ENCODE measurements at regions not wholly inside any gene's neighbourhood (a gene's known extent, or its start where the extent isn't known, plus 50 kb on each side); places are given as distances from the start of the nearest gene placed in this dataset.

DNA sequence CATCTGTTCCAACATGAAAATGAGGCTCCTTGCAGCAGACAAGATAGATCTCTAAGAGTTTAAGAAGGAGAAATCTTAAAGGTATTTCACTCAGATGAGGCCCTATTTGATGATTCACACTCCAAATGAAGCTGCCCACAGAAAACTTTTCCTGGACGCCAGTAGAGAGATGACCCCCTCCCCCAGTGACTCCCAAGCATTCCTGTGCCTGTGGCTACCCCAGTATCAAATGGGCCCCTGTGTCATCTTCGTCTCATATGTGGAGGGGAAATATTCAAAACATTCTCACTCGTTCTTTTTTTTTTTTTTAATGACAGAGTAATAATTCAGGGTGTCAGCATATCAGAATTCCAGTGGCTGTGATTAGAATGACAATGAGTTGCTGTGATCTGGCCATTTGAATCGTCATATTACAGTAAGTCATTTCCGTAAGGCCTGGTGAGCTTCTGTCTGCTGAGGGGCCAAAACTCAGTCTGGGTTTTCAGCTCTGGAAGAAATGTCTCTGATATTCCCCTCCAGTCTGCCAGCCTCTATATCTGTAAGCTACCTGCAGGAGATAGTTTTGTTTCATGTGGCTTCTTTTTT, 194.7 kb downstream of the URI1 start:
- H3K4me3 Mint-ChIP-seq, result no peak overlapping the region
- TF ChIP-seq, protein P1, sequence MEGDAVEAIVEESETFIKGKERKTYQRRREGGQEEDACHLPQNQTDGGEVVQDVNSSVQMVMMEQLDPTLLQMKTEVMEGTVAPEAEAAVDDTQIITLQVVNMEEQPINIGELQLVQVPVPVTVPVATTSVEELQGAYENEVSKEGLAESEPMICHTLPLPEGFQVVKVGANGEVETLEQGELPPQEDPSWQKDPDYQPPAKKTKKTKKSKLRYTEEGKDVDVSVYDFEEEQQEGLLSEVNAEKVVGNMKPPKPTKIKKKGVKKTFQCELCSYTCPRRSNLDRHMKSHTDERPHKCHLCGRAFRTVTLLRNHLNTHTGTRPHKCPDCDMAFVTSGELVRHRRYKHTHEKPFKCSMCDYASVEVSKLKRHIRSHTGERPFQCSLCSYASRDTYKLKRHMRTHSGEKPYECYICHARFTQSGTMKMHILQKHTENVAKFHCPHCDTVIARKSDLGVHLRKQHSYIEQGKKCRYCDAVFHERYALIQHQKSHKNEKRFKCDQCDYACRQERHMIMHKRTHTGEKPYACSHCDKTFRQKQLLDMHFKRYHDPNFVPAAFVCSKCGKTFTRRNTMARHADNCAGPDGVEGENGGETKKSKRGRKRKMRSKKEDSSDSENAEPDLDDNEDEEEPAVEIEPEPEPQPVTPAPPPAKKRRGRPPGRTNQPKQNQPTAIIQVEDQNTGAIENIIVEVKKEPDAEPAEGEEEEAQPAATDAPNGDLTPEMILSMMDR (IDR thresholded peaks at IDR 0.05), result no peak
- ATAC-seq, result no peak

DNA sequence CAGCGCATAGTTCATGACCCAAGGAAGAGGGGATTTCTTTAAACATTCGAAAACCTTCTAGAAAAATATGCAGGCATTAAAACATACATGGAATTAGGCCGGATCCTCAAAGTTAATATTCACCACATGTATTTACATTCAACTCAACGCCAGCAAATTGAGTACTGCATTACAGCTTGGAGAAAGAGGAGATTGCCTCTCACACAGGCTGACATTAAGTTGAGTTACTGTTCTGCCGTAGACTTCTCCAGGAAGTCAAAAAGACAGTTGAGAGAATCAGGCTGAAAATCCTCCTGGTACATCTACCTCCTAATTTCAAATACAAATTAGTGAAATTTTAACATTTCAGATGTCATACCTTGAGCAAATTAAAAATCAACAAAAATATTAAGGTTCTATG, 195.7 kb downstream of the URI1 start:
- POLR2A ChIA-PET, result no interaction called here
- Mint-ChIP-seq H3K4me1 (ENCODE audit: low read depth) (no peaks in the 10 kb centered on the region), H3K36me3 (ENCODE audit: low read depth) (no peaks in the 10 kb centered on the region), H3K27ac (no peak overlapping the region), H3K9me3 (no peaks in the 10 kb centered on the region), H3K4me3 (no peak overlapping the region), H3K27me3 (no peaks in the 10 kb centered on the region)
- no peak for ATAC-seq
- CTCF ChIA-PET, result no interaction called here
- intact Hi-C loops (cut with micrococcal nuclease), result no loop called here
- DNase-seq, result no peak
- TF ChIP-seq, protein P1 (IDR thresholded peaks at IDR 0.05), result no peak

More for the DNA sequence above, 194.7 kb downstream of the URI1 start:
- H3K4me1 Mint-ChIP-seq (ENCODE audit: low read depth), result no peaks in the 10 kb centered on the region
- POLR2A ChIA-PET, result interaction anchor here (0.7 kb wide), 1 partner anchor 27 kb away, joined by 3 read pairs; no protein-coding TSS in a partner anchor
- CTCF ChIA-PET, result no interaction called here
- H3K36me3 Mint-ChIP-seq (ENCODE audit: low read depth), result no peaks in the 10 kb centered on the region
- H3K9me3 Mint-ChIP-seq, result no peaks in the 10 kb centered on the region
- intact Hi-C loops (cut with micrococcal nuclease), result no loop called here
- no peak for DNase-seq
- no peak overlapping the region for H3K27ac Mint-ChIP-seq
- H3K27me3 Mint-ChIP-seq, result no peaks in the 10 kb centered on the region

DNA sequence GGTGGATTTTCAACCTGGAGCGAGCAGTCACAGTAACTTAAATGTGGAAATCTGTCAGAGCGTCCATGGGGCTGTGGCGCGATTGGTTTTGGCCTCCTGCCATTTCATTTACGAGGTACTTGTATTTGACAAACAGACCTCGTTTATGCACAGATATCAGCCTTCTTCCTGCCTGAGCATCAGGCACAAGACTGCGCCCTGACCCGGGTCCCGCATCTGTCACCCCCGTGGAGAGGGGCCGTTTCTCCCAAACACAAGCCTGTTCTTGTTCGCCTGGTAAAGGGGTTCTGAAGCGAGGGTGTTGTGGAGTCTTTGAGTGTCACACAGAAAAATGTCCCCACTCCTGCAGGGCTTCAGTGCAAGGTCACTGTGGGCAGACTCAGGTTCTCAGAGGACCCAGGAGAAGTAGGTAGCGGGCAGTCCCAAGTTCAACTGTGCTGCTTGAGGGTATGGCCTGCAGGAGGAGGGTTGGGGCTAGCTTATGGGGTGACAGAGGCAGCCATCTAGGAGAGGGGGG, 202.3 kb downstream of the URI1 start:
- TF ChIP-seq, protein P1 (IDR thresholded peaks at IDR 0.05), result no peak
- no peaks in the 10 kb centered on the region for H3K4me1 Mint-ChIP-seq (ENCODE audit: low read depth)
- intact Hi-C loops (cut with micrococcal nuclease), result no loop called here
- no peak overlapping the region for H3K4me3 Mint-ChIP-seq
- H3K36me3 Mint-ChIP-seq (ENCODE audit: low read depth), result no peaks in the 10 kb centered on the region
- ATAC-seq, result no peak
- POLR2A ChIA-PET, result no interaction called here
- peaks cover 1% of the 10 kb centered on the region for H3K27me3 Mint-ChIP-seq
- CTCF ChIA-PET, result no interaction called here
- no peaks in the 10 kb centered on the region for H3K9me3 Mint-ChIP-seq
- no peak for DNase-seq
- no peak overlapping the region for H3K27ac Mint-ChIP-seq

DNA sequence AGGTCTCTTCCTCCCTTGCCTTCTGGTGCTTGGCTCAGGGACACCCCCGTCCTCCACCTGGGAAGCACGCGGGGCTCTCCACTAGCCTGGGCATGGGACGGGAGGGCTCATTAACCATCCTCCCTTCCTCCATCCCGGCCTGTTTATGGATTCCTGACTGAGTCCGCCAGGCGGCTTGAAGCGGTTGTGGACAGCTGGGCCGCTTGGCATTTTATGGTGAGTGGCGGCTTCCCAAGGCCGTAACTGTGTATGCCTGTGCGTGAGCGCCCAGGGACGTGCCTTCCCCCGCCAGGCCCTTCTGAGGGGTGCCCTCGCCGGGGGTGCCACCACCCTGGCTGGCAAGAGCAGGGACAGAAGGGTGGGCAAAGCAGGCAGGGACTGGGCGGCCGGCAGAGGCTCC, 202.8 kb downstream of the URI1 start:
- Mint-ChIP-seq H3K9me3 (no peaks in the 10 kb centered on the region), H3K27ac (no peak overlapping the region), H3K36me3 (ENCODE audit: low read depth) (no peaks in the 10 kb centered on the region), H3K4me1 (ENCODE audit: low read depth) (no peaks in the 10 kb centered on the region), H3K27me3 (peaks cover 1% of the 10 kb centered on the region), H3K4me3 (no peak overlapping the region)
- ChIA-PET POLR2A (no interaction called here), CTCF (no interaction called here)
- DNase-seq (no peak), ATAC-seq (no peak)
- intact Hi-C loops (cut with micrococcal nuclease), result no loop called here
- TF ChIP-seq, protein P1 (IDR thresholded peaks at IDR 0.05), result no peak

DNA sequence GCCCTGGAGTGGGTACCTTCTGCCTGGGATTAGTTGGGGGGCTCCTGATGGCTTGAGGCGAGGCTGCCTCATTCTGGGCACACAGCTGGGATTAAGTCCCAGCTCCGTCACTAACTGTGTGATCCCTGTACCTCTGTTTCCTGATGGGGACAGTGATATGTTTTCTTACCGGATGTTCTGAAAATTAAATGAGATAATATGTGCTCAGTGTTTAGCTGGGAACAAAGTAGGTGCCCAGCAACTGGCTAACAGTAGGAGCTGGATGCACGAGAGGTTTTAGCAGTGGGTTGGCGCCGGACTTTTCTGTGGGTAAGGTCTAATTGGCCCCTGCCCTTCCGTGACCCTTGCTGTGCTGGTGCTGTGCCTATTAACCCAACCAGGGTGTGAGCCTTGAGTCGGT, 203.4 kb downstream of the URI1 start:
- intact Hi-C loops (cut with micrococcal nuclease), result no loop called here
- H3K9me3 Mint-ChIP-seq, result no peaks in the 10 kb centered on the region
- no peak overlapping the region for H3K4me3 Mint-ChIP-seq
- ChIA-PET POLR2A (no interaction called here), CTCF (no interaction called here)
- peaks cover 1% of the 10 kb centered on the region for H3K27me3 Mint-ChIP-seq
- H3K36me3 Mint-ChIP-seq (ENCODE audit: low read depth), result no peaks in the 10 kb centered on the region
- ATAC-seq (no peak), DNase-seq (no peak)
- H3K4me1 Mint-ChIP-seq (ENCODE audit: low read depth), result no peaks in the 10 kb centered on the region
- no peak overlapping the region for H3K27ac Mint-ChIP-seq
- TF ChIP-seq, protein P1 (IDR thresholded peaks at IDR 0.05), result no peak
